GM23338 (cell line): ENCODE measurements at regions not wholly inside any gene's neighbourhood (a gene's known extent, or its start where the extent isn't known, plus 50 kb on each side); places are given as distances from the start of the nearest gene placed in this dataset.

Source experiments
- ATAC-seq: fragments of 200-7000 bp; cut with Tn5 transposase; 3 replicates; pipeline ENCODE4 v1.9.1; 2020
- DNase-seq: peaks from one replicate; pipeline ENCODE4 v3.0.0-alpha.2; 2015; ENCODE audit warnings: low spot score
- H2AFZ ChIP-seq: fragments of 200-600 bp; sonication (generic); 2 replicates; pipeline ENCODE4 v1.8.0; 2016; ENCODE audit warnings: antibody characterized with exemption, mild to moderate bottlenecking, moderate library complexity
- H3F3A ChIP-seq: fragments of 200-600 bp; sonication (generic); replicated peaks from 2 replicates; pipeline ENCODE4 v1.8.0; 2017; ENCODE audit warnings: antibody characterized with exemption, mixed run types, low read depth
- H3K27ac ChIP-seq: fragments of 200-600 bp; sonication (generic); 2 replicates; pipeline ENCODE4 v1.6.1; 2016; ENCODE audit warnings: low read depth
- H3K27me3 ChIP-seq: fragments of 200-600 bp; sonication (generic); 2 replicates; pipeline ENCODE4 v1.8.0; 2016; ENCODE audit warnings: mild to moderate bottlenecking, mixed run types, moderate library complexity; ENCODE audit not compliant: insufficient read depth
- H3K36me3 ChIP-seq: fragments of 200-600 bp; sonication (generic); 2 replicates; pipeline ENCODE4 v1.8.0; 2016; ENCODE audit warnings: mild to moderate bottlenecking; ENCODE audit not compliant: insufficient read depth
- H3K4me1 ChIP-seq: fragments of 200-600 bp; sonication (generic); 2 replicates; pipeline ENCODE4 v1.8.0; 2016; ENCODE audit warnings: mild to moderate bottlenecking, moderate library complexity; ENCODE audit not compliant: insufficient read depth
- H3K4me2 ChIP-seq: fragments of 200-600 bp; sonication (generic); 2 replicates; pipeline ENCODE4 v1.7.1; 2017; ENCODE audit warnings: mixed run types
- H3K4me3 ChIP-seq: fragments of 200-600 bp; sonication (generic); 2 replicates; pipeline ENCODE4 v1.6.1; 2016; ENCODE audit warnings: mixed run types
- H3K79me2 ChIP-seq: fragments of 200-600 bp; sonication (generic); replicated peaks from 2 replicates; pipeline ENCODE4 v1.8.0; 2017; ENCODE audit warnings: mild to moderate bottlenecking; ENCODE audit not compliant: insufficient read depth
- H3K9me2 ChIP-seq: fragments of 200-600 bp; sonication (generic); 2 replicates; pipeline ENCODE4 v1.8.0; 2017; ENCODE audit not compliant: insufficient read depth
- H4K20me1 ChIP-seq: fragments of 200-600 bp; sonication (generic); replicated peaks from 2 replicates; pipeline ENCODE4 v1.8.0; 2017; ENCODE audit warnings: mild to moderate bottlenecking; ENCODE audit not compliant: insufficient read depth
- H3K27ac Mint-ChIP-seq: 2 replicates; pipeline ENCODE4 v1.8.0; 2020; ENCODE audit warnings: inconsistent platforms, mild to moderate bottlenecking, moderate library complexity, mixed read lengths
- H3K27me3 Mint-ChIP-seq: 3 replicates; pipeline ENCODE4 v1.8.0; 2022; ENCODE audit warnings: low read depth, mild to moderate bottlenecking, moderate library complexity, mixed read lengths, inconsistent platforms; ENCODE audit not compliant: insufficient read depth, poor library complexity
- H3K36me3 Mint-ChIP-seq: 3 replicates; pipeline ENCODE4 v1.8.0; 2021; ENCODE audit warnings: low read depth, mild to moderate bottlenecking, inconsistent platforms, moderate library complexity, mixed read lengths
- H3K4me1 Mint-ChIP-seq: 3 replicates; pipeline ENCODE4 v1.8.0; 2020; ENCODE audit warnings: mild to moderate bottlenecking, inconsistent platforms, mixed read lengths
- H3K4me3 Mint-ChIP-seq: 3 replicates; pipeline ENCODE4 v1.8.0; 2021; ENCODE audit warnings: moderate library complexity, mild to moderate bottlenecking, inconsistent platforms, mixed read lengths
- H3K9me3 Mint-ChIP-seq: 3 replicates; pipeline ENCODE4 v1.8.0; 2020; ENCODE audit warnings: moderate library complexity, mild to moderate bottlenecking, inconsistent platforms, mixed read lengths
- CREB1 ChIP-seq: fragments of 250-450 bp; sonication (Bioruptor Pico); IDR thresholded peaks from 2 replicates; pipeline ENCODE4 v1.5.0; 2020; ENCODE audit warnings: low read depth, mild to moderate bottlenecking, moderate library complexity
- EZH2 ChIP-seq: fragments of 200-600 bp; sonication (generic); IDR thresholded peaks from one replicate; pipeline ENCODE4 v1.8.0; 2017; ENCODE audit warnings: antibody characterized with exemption, mild to moderate bottlenecking, low read depth; ENCODE audit not compliant: unreplicated experiment
- EZH2phosphoT487 ChIP-seq: fragments of 200-600 bp; sonication (generic); IDR thresholded peaks from one replicate; pipeline ENCODE4 v1.8.1; 2018; ENCODE audit warnings: antibody characterized with exemption; ENCODE audit not compliant: unreplicated experiment
- JUNB ChIP-seq: IDR thresholded peaks from one replicate; pipeline ENCODE4 v1.6.1; 2016; ENCODE audit warnings: antibody characterized with exemption; ENCODE audit not compliant: unreplicated experiment
- NANOG ChIP-seq: IDR thresholded peaks from 2 replicates; pipeline ENCODE4 v1.6.1; 2016; ENCODE audit warnings: antibody characterized with exemption, borderline replicate concordance
- POLR2AphosphoS5 ChIP-seq: IDR thresholded peaks from 2 replicates; pipeline ENCODE4 v1.6.1; 2016; ENCODE audit warnings: antibody characterized with exemption, low read depth
- STAT1 ChIP-seq: IDR thresholded peaks from one replicate; pipeline ENCODE4 v1.6.1; 2016; ENCODE audit warnings: antibody characterized with exemption; ENCODE audit not compliant: unreplicated experiment
- ZNF114 ChIP-seq: fragments of 250-450 bp; sonication (Bioruptor Pico); IDR thresholded peaks from 2 replicates; pipeline ENCODE4 v1.5.0; 2020; ENCODE audit warnings: mild to moderate bottlenecking, moderate library complexity
- ZNF331 ChIP-seq: fragments of 250-450 bp; sonication (Bioruptor Pico); IDR thresholded peaks from 2 replicates; pipeline ENCODE4 v1.5.0; 2020; ENCODE audit warnings: low read depth, mild to moderate bottlenecking, moderate library complexity
- TF ChIP-seq, protein P1 (sequence below): IDR thresholded peaks from 2 replicates; pipeline ENCODE4 v1.6.1; 2016; ENCODE audit warnings: antibody characterized with exemption
- TF ChIP-seq, protein P2 (sequence below), 2 experiments: fragments of 200-600 bp in 1 of 2; sonication (generic) in 1 of 2; conservative IDR thresholded peaks; 2 replicates each; pipeline versions ENCODE4 v1.5.1 to v1.6.1; 2016 to 2017; ENCODE audit warnings: antibody characterized with exemption in 2 of 2, low read depth in 2 of 2, mild to moderate bottlenecking in 2 of 2, moderate library complexity in 1 of 2
- TF ChIP-seq, protein P3 (sequence below): fragments of 250-450 bp; sonication (Bioruptor Pico); IDR thresholded peaks from 2 replicates; pipeline ENCODE4 v1.5.0; 2020; ENCODE audit warnings: mild to moderate bottlenecking, moderate library complexity
- TF ChIP-seq, protein P4 (sequence below): IDR thresholded peaks from one replicate; pipeline ENCODE4 v1.6.1; 2018; ENCODE audit warnings: antibody characterized with exemption; ENCODE audit not compliant: unreplicated experiment

DNA sequence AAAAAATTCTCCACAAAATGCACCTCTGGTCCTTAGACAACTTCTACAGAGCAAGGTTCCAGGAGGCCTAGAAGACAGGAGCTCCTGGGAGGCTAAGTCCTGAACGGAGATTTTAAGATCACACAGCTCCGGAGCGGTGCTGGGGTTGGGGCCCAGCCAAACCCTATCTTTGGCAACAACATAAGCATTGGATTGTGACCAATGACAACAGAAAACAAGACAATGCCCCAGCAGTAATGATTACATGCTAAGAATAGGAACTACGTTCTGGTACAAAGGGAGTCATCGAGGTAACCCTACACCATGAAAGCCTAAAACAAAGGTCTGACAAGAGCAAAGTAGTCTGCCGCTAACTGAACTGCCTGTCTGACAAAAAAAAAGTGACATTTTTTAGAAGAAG lies 171.2 kb downstream of the CMPK2 start:
- H4K20me1 ChIP-seq, result no peaks in the 10 kb centered on the region
- no peaks in the 10 kb centered on the region for H3K36me3 ChIP-seq
- no peaks in the 10 kb centered on the region for H3K79me2 ChIP-seq
- no peaks in the 10 kb centered on the region for H3K27me3 Mint-ChIP-seq
- H3K27me3 ChIP-seq, result no peaks in the 10 kb centered on the region
- H3K4me1 Mint-ChIP-seq, result no peaks in the 10 kb centered on the region
- no peaks in the 10 kb centered on the region for H3K9me2 ChIP-seq
- TF ChIP-seq ZNF331 (CRISPR knock-in tag) (no peak), EZH2phosphoT487 (no peak), JUNB (no peak), NANOG (no peak), CREB1 (CRISPR knock-in tag) (no peak), STAT1 (no peak), POLR2AphosphoS5 (no peak), ZNF114 (CRISPR knock-in tag) (no peak), EZH2 (no peak)
- TF ChIP-seq, protein P1, sequence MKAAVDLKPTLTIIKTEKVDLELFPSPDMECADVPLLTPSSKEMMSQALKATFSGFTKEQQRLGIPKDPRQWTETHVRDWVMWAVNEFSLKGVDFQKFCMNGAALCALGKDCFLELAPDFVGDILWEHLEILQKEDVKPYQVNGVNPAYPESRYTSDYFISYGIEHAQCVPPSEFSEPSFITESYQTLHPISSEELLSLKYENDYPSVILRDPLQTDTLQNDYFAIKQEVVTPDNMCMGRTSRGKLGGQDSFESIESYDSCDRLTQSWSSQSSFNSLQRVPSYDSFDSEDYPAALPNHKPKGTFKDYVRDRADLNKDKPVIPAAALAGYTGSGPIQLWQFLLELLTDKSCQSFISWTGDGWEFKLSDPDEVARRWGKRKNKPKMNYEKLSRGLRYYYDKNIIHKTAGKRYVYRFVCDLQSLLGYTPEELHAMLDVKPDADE, result no peak
- TF ChIP-seq, protein P2, sequence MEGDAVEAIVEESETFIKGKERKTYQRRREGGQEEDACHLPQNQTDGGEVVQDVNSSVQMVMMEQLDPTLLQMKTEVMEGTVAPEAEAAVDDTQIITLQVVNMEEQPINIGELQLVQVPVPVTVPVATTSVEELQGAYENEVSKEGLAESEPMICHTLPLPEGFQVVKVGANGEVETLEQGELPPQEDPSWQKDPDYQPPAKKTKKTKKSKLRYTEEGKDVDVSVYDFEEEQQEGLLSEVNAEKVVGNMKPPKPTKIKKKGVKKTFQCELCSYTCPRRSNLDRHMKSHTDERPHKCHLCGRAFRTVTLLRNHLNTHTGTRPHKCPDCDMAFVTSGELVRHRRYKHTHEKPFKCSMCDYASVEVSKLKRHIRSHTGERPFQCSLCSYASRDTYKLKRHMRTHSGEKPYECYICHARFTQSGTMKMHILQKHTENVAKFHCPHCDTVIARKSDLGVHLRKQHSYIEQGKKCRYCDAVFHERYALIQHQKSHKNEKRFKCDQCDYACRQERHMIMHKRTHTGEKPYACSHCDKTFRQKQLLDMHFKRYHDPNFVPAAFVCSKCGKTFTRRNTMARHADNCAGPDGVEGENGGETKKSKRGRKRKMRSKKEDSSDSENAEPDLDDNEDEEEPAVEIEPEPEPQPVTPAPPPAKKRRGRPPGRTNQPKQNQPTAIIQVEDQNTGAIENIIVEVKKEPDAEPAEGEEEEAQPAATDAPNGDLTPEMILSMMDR (conservative IDR thresholded peaks at IDR 0.05; ENCODE audit: low read depth in 2 of 2), result no peak
- TF ChIP-seq, protein P3, sequence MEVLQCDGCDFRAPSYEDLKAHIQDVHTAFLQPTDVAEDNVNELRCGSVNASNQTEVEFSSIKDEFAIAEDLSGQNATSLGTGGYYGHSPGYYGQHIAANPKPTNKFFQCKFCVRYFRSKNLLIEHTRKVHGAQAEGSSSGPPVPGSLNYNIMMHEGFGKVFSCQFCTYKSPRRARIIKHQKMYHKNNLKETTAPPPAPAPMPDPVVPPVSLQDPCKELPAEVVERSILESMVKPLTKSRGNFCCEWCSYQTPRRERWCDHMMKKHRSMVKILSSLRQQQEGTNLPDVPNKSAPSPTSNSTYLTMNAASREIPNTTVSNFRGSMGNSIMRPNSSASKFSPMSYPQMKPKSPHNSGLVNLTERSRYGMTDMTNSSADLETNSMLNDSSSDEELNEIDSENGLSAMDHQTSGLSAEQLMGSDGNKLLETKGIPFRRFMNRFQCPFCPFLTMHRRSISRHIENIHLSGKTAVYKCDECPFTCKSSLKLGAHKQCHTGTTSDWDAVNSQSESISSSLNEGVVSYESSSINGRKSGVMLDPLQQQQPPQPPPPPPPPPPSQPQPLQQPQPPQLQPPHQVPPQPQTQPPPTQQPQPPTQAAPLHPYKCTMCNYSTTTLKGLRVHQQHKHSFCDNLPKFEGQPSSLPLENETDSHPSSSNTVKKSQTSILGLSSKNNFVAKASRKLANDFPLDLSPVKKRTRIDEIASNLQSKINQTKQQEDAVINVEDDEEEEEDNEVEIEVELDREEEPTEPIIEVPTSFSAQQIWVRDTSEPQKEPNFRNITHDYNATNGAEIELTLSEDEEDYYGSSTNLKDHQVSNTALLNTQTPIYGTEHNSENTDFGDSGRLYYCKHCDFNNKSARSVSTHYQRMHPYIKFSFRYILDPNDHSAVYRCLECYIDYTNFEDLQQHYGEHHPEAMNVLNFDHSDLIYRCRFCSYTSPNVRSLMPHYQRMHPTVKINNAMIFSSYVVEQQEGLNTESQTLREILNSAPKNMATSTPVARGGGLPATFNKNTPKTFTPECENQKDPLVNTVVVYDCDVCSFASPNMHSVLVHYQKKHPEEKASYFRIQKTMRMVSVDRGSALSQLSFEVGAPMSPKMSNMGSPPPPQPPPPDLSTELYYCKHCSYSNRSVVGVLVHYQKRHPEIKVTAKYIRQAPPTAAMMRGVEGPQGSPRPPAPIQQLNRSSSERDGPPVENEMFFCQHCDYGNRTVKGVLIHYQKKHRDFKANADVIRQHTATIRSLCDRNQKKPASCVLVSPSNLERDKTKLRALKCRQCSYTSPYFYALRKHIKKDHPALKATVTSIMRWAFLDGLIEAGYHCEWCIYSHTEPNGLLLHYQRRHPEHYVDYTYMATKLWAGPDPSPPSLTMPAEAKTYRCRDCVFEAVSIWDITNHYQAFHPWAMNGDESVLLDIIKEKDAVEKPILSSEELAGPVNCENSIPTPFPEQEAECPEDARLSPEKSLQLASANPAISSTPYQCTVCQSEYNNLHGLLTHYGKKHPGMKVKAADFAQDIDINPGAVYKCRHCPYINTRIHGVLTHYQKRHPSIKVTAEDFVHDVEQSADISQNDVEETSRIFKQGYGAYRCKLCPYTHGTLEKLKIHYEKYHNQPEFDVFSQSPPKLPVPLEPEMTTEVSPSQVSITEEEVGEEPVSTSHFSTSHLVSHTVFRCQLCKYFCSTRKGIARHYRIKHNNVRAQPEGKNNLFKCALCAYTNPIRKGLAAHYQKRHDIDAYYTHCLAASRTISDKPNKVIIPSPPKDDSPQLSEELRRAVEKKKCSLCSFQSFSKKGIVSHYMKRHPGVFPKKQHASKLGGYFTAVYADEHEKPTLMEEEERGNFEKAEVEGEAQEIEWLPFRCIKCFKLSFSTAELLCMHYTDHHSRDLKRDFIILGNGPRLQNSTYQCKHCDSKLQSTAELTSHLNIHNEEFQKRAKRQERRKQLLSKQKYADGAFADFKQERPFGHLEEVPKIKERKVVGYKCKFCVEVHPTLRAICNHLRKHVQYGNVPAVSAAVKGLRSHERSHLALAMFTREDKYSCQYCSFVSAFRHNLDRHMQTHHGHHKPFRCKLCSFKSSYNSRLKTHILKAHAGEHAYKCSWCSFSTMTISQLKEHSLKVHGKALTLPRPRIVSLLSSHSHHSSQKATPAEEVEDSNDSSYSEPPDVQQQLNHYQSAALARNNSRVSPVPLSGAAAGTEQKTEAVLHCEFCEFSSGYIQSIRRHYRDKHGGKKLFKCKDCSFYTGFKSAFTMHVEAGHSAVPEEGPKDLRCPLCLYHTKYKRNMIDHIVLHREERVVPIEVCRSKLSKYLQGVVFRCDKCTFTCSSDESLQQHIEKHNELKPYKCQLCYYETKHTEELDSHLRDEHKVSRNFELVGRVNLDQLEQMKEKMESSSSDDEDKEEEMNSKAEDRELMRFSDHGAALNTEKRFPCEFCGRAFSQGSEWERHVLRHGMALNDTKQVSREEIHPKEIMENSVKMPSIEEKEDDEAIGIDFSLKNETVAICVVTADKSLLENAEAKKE, result no peak
- TF ChIP-seq, protein P4, sequence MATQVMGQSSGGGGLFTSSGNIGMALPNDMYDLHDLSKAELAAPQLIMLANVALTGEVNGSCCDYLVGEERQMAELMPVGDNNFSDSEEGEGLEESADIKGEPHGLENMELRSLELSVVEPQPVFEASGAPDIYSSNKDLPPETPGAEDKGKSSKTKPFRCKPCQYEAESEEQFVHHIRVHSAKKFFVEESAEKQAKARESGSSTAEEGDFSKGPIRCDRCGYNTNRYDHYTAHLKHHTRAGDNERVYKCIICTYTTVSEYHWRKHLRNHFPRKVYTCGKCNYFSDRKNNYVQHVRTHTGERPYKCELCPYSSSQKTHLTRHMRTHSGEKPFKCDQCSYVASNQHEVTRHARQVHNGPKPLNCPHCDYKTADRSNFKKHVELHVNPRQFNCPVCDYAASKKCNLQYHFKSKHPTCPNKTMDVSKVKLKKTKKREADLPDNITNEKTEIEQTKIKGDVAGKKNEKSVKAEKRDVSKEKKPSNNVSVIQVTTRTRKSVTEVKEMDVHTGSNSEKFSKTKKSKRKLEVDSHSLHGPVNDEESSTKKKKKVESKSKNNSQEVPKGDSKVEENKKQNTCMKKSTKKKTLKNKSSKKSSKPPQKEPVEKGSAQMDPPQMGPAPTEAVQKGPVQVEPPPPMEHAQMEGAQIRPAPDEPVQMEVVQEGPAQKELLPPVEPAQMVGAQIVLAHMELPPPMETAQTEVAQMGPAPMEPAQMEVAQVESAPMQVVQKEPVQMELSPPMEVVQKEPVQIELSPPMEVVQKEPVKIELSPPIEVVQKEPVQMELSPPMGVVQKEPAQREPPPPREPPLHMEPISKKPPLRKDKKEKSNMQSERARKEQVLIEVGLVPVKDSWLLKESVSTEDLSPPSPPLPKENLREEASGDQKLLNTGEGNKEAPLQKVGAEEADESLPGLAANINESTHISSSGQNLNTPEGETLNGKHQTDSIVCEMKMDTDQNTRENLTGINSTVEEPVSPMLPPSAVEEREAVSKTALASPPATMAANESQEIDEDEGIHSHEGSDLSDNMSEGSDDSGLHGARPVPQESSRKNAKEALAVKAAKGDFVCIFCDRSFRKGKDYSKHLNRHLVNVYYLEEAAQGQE, result no peak
- no peak overlapping the region for H3K4me2 ChIP-seq
- no peak overlapping the region for H3K27ac Mint-ChIP-seq
- peaks cover 5% of the 10 kb centered on the region; the same call in 1 of the 2 replicates for H3K4me1 ChIP-seq
- H3K4me3 ChIP-seq, result no peak overlapping the region
- H3K27ac ChIP-seq, result no peak overlapping the region
- peak overlapping the region; percentile 38; the same call in 1 of the 2 replicates for H2AFZ ChIP-seq
- no peaks in the 10 kb centered on the region for H3F3A ChIP-seq
- ATAC-seq, result no peak; the same call in 2 of the 3 replicates
- H3K9me3 Mint-ChIP-seq, result peaks cover 36% of the 10 kb centered on the region
- no peaks in the 10 kb centered on the region for H3K36me3 Mint-ChIP-seq
- DNase-seq, result no peak
- no peak overlapping the region for H3K4me3 Mint-ChIP-seq
